Stimulated activated CD8-positive, alpha-beta memory T cell treated with anti-CD3 and anti-CD28 coated beads, Interleukin-4, amount 100 ng/mL, for 48 hours (primary cell): ENCODE measurements at regions not wholly inside any gene's neighbourhood (a gene's known extent, or its start where the extent isn't known, plus 50 kb on each side); places are given as distances from the start of the nearest gene placed in this dataset.
"Not testable (repeated sequence)": the region's sequence is repeated elsewhere in the genome, so short reads cannot be mapped to it uniquely, and the experiment has no call there.

Source experiments
- DNase-seq: peaks from one replicate; pipeline ENCODE4 v3.0.0-alpha.2; 2020

DNA sequence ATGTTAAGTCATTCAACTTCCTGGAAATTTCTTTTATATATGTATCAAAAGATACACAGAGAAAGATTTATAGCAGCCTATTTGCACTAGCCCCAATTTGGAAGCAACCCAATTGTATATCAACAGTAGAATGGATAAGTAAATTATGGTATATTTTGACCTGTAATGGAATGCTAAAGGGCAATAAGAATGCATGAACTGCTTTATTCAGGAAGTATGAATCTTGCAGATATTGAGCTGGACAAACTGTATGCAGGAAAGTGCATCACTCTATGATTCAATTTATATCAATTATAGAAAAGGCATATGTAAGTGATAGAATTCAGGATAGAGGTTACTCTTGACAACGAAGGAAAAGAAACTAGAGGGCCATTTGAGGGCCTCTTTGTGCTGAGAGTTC, 913.1 kb upstream of the FBXO33 start:
- DNase-seq, result no peak

DNA sequence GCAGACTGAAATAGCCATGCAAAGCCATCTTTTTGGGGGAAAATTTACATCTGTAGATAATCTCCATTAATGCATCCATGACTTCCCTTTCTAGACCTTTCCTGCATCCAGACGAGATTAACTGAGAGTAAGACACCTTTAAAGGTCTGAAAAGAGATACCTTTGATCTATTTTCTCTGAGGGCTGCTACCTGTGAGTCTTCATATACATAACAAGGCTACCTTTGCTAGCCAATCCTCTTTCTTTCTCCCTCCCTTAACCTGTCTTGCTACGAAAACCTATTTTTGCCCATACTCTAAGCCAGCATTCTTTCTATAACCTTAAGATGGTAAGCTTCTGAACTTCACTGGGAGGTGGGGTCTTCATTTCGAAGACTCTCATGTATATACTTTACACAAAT, 908.5 kb upstream of the FBXO33 start:
- DNase-seq, result no peak

DNA sequence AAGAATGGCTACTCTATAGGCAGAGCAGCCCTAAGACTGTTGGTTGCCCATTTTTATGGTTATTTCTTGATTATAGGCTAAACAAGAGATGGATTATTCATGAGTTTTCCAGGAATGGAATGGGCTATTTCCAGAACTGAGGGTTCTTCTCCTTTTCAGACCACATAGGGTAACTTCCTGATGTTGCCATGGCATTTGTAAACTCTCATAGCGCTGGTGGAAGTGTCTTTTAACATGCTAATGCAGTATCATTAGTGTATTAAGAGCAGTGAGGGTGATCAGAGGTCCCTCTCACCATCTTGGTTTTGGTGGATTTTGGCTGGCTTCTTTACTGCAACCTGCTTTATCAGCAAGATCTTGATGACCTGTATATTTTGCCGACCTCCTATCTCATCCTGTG, 904.6 kb upstream of the FBXO33 start:
- no peak for DNase-seq

DNA sequence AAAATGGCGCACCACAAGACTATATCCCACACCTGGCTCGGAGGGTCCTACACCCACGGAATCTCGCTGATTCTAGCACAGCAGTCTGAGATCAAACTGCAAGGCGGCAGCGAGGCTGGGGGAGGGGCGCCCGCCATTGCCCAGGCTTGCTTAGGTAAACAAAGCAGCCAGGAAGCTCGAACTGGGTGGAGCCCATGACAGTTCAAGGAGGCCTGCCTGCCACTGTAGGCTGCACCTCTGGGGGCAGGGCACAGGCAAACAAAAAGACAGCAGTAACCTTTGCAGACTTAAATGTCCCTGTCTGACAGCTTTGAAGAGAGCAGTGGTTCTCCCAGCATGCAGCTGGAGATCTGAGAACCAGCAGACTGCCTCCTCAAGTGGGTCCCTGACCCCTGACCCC, 894.3 kb upstream of the FBXO33 start:
- not testable (repeated sequence) for DNase-seq

DNA sequence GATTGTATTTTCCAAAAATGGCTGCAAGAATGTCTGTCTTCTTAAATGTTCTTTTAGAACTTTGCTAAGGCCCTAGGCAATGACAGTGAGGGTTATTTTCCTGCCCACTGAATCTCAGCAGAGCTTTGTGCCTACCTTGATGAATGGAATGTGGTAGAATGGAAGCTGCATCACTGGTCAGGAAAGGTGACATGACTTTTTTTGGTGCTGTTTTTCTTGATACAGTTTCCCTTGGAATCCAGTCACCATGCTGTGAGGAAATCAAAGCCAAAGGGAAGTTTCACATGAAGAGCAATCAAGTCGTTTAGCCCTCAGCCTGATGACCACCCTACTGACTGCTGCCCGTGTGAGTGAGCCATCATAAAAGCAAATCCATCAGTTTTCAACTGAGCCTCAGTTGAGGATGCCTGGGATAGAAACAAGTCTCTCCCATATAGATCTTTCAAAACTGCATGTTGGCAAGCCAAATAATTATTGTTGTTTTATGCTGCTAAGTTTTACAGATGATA, 886.0 kb upstream of the FBXO33 start:
- DNase-seq, result no peak

DNA sequence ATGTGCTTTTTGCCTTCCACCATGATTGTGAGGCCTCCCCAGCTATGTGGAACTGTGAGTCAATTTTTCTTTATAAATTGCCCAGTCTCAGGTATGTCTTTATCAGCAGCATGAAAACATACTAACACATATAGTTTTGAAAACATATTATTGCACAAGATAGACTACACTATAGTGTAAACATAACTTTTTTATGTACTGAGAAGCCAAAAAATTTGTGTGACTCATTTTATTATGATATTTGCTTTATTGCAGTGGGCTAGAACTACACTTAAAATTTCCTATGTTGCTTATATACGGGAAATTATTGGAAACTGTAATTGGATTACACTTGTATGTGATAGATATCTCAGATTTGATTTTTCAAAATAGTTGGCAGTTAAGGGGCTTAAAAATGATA, 885.5 kb upstream of the FBXO33 start:
- DNase-seq, result no peak

DNA sequence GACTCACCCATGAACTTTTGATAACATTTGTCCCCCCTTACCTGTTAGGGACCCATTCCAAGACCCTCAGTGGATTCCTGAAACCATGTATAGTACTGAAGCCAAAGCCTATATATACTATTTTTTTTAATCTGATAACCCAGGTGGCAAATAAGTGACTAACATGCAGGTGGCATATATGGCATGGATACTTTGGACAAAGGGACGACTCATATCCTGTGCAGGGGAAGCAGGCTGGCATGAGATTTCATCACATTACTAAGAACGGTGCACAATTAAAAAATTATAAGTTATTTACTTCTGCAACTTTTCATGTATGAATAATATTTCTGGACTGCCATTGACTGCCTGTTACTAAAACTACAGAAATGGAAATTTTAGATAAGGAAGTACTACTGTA, 880.1 kb upstream of the FBXO33 start:
- DNase-seq, result no peak

DNA sequence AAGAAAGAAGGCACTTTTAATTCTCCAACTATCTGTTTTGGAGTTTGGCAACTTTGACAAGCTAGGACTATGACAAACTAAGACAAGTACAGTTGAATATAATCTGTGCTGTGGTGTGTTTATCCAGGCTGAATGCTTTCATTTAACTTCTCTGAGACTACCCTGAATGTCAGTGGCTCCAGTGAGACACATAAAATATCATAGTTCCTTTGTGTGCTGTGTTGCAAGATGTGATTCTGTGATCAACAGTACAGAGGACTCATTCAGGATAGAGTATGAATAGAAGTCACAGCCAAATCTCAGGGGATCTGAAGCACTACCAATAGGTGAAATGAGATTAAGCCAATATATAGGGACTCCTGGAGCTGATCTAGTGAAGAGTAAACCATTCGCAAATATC, 876.9 kb upstream of the FBXO33 start:
- DNase-seq, result no peak

DNA sequence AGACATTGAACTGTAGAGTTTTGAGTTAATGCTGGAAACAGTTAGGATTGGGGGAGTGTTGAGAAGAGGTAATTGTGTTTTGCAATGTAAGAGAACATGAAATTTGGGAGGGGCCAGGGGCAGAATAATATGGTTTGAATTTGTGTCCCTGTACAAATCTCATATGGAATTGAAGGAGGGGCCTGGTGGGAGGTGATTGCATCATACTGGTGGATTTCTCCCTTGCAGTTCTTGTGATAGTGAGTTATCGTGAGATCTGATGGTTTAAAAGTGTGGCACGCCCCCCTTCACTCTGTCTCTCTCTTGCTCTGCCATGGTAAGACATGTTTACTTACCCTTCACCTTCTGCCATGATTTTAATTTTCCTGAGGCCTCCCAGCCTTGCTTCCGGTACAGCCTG, 876.0 kb upstream of the FBXO33 start:
- no peak for DNase-seq

DNA sequence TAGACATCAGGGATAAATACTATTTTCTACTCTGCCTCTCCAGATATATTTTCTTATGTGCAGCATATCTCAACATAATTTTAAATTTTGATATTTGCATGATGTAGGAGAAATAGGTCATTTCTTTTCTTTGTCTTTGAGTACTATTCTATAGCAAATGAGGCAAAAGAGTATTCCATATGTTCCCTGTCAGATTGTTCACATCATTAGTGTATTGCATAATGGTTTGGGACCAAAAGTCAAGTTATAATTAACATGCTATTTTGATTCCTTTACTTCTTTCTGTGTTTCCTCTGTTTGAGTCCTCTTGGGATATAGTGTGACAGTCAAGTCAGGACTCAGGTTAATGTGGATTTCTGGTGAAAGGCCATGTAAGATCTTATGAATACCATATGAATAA, 864.6 kb upstream of the FBXO33 start:
- DNase-seq, result no peak

DNA sequence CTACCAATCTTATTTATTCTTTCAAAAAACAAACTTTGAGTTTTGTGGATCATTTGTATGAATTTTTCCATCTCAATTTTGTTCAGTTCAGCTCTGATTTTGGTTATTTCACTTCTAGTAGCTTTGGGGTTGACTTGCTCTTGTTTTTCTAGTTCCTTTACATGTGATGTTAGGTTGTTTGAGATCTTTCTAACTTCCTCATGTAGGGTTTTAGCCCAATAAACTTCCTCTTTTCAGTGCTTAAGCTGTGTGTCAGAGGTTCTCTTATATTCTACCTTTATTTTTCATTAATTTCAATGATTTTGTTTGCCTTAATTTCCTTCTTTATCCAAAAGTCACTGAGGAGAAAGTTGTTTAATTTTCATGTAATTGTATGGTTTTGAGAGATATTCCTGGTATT, 860.4 kb upstream of the FBXO33 start:
- DNase-seq, result no peak

DNA sequence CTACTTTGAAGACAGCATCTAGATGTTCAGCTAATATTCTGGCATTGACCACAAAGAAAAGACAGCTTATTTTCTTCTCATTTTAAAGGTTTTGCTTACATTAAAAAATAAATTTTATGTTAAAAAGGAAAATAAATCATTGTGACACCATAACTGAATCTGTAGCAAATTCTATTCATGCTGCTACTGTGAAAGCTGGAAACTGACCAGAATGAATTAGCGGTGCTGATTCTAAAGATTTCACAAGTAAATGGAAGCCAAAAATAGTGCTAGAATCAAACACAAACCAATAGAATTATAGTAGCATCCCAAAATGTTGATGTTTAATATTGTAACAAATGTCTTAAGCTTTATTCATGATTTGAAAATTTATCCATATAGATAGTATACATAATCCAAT, 850.0 kb upstream of the FBXO33 start:
- DNase-seq, result no peak

DNA sequence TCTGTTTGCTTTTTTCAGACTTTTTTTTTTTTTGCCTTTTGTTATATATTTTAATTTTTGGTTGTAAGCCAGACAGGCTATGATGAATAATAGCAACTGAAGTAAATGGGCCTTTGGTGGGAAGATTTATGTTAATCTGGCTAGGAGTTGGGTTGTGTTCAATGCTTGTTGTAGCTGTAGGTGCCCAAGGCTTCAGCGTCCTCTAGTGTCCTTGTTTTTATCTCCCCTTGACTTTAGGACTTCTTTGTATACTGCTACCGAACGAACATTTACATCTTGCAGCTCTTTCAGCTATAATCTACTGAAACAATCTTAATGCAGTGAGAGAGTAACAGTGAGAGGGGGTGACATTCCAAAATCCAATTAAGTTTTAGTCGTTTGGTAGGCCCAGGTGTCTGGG, 848.4 kb upstream of the FBXO33 start:
- DNase-seq, result no peak

DNA sequence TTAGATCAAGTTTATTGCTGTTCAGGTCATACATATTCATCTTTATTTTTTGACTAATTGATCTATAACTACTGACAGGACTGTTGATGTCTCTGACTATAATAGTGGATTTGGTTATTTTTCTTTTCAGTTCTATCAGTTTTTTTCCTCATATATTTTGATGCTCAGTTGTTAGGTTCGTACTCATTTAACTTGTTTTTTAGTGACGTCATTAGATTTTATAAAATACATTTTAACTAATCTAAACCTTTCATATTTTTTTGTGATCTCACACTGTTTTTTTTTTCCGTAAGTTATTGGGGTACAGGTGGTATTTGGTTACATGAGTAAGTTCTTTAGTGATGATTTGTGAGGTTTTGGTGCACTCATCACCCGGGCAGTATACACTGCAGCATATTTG, 841.2 kb upstream of the FBXO33 start:
- DNase-seq, result no peak

DNA sequence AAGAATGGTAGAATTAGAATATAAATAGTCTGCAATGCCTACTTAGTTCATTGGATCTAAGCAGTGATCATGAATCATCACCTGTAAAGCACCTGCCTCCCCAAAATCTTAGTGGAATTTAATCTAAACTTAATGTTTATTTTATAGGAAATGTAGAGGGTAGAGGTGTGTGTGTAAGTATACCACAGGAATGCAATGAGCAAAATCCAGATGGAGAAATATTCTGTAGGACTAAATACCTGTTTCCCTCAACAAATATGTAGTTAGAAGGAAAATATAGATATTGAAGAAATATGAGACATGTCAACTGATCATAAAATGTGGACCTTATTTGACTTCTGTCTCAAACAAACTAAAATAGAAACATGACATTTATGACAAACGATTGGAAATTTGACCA, 839.2 kb upstream of the FBXO33 start:
- no peak for DNase-seq

DNA sequence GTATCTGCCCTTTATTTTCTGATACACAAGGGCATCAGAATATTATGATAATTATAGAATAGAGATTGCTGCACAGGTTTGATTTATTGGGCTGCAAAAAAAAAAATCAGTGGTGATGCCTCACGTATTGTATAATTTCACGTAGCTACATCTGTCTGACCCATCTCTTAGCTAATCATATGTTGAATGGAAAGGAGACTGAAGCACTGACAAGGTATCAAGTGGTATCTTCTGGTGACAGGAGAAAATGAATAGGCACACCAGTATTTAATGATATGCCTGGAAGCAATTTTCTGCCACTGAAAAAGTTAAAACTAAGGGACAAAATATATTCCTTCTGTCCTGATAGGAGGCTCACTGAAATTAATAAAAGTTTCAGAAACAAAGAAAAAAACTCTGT, 837.2 kb upstream of the FBXO33 start:
- DNase-seq, result no peak

DNA sequence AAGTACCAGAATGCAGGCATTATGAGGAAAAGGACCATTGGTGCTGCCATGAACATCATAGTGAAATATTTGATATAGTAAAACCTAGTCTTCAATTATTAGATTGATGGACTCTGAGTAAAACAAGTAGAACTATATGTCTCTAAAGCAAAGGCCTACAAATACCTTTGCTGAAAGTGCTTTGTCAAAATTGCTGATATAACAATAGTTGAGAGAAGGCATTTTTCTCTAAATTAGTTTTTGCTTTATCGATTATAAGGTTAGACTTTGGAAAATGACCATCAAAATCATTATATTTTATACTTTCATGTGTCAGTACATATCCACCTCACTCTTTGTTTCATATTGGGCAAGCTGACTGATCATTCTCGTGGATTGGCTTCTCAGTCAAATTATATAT, 836.0 kb upstream of the FBXO33 start:
- DNase-seq, result no peak

DNA sequence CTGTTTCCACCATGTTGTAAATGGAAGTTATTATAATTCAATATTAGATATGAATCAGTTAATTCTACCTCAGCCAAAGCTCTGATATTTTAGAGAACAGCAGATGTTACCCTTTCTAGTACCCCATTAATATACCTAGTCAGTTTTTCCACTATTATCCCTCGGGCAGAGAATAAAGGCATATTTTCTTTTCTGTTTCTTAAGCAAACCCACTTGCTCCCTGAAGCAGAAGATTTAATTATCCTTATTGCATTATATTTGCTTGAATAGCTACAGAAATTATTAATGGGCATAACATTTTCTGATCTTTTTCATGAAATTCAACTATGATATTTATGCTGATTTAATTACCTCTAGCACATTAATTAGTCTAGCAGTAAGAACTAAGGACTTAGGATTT, 832.9 kb upstream of the FBXO33 start:
- no peak for DNase-seq

DNA sequence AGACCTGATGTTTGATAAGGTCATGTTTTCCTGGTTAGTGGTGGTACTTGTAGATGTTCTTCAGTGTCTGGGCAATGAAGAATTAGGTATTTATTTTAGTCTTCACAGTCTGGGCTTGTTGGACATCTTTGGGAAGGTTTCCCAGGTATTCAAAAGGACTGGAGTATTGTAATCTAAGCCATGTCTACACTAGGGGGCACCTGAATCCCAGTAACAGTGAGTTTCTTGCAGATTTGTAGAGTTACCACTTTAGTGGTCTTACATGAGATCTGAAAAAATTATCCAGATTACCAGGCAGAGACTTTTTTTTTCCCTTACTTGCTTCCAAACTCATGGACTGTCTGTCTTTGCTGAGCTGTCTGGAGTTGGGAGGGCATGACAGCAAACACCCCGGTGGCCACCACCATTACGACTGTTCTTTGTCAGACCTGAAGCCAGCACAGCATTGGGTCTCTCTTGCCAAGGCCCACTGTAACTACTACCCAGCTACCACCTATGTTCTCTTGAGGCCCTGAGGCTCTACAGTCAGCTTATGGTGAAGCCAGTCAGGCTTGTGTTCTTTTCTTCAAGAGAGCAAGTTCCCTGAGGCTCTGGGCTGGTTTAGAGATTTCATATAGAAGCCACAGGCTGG, 820.7 kb upstream of the FBXO33 start:
- DNase-seq, result no peak

DNA sequence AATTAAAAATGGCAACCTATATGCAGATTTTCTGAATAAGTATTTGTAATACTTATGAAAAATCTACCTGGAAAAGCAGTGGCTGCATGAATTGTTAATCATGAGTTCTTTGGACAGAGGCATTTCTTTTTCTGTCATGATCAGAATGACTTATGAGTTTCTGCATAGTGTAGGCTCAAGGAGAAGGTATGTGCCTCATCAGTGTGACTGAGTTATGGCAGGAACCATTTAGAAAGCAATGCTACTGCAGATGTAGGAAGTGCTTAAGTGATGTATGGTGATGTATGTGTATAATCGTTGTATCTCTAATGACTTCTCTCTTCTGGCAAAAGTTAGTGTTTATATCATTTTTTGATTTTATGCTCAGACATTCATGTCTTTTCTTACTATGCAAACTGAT, 816.4 kb upstream of the FBXO33 start:
- no peak for DNase-seq

DNA sequence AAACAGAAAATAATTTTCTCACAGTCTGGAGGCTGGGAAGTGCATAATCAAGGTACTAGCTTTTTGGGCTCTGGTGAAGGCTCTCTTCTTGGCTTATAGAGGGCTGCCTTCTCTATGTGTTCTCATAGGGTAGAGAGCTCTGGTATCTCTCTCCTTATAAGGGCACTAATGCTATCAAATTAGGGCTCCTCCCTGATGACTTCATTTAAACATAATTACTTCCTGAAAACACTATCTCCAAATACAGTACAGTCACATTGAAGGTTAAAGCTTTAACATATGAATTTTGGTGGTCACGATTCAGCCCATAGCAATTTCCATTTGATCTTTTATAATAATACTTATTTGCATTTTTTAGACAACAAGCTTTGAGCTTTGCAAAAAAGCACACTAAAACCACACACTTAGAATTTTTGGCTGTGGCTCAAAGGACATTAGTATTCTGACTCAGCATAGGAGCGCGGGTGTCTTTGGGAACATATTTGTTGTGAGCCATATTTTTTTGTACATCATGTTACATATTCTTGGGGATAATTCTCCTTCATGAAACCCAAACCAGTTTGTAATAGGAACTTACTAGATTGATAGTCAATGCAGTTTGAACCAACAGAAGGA, 808.1 kb upstream of the FBXO33 start:
- no peak for DNase-seq

DNA sequence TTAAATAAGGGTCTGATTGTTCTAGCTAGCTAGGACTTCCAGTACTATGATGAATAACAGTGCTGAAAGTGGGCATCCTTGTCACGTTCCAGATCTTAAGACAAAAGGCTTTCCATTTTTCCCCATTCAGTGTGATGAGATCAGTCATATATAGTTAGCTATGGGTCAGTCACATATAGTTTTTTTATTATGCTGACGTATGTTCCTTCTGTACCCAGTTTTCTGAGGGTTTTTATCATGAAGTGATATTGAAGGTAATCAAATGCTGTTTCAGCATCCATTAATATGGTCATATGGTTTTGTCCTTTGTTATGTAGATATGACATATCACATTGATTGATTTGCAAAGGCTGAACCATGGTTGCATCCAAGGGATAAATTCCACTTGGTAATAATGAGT, 800.1 kb upstream of the FBXO33 start:
- no peak for DNase-seq

DNA sequence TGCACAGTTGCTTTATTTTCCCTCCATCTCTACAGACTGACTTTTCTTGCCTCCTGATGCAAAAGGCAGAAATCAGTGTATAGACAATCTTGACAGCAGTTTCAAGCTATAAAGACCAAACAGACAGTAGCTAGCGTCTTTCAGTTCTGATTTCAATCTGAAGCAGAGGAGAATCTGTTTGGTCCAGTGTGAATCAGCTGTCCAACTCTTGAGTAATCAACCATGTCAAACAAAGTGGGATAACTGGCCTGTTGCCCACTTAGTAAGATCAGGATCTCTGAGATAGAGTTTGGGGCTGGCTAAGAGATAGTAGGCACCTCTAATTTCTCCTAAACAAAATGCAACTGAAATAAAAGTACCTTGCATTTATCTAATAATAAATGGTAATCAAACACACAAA, 797.4 kb upstream of the FBXO33 start:
- DNase-seq, result no peak

DNA sequence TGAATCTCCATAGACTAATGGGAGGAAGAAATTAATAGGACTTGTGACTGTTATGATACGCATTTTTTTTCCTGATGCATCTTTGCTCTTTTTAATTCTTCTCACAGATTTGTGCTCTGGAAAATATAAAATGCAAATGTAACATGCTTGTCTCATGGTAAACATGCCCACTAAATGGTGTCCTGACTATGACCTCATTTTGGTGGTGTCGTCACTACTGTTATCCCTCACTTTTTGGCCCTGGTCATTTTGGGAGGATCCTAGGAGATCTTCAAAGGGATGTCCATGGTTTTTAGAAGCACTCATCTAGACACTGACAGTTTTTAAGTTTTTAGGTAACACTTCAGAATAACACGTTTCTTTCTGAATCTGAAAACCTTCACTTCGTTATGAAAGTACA, 790.8 kb upstream of the FBXO33 start:
- DNase-seq, result no peak

DNA sequence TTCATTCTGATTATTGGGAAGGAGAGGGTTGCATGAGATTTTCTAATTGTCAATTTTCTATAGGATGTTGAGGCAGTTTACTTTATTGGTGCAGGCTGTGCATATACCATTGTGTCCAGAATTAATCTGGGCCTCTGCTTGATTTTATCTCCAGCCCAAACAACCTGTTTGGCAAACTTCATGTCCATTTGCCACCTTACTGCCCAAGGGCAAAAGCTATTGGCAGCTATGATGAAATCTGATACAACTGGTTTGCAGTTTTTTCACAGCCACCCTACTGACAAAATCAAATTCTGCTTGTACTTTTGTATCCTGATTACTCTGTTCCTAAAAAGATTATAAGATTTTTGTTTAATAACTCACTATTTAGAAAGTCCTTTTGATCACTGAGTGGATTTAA, 789.2 kb upstream of the FBXO33 start:
- no peak for DNase-seq
